Stimulated activated CD4-positive, alpha-beta T cell treated with anti-CD3 and anti-CD28 coated beads, Interleukin-15, amount 100 ng/mL, for 24 hours (primary cell): ENCODE measurements at regions not wholly inside any gene's neighbourhood (a gene's known extent, or its start where the extent isn't known, plus 50 kb on each side); places are given as distances from the start of the nearest gene placed in this dataset.
"Not testable (repeated sequence)": the region's sequence is repeated elsewhere in the genome, so short reads cannot be mapped to it uniquely, and the experiment has no call there.

ENCODE experiments used
- DNase-seq: peaks from one replicate; pipeline ENCODE4 v3.0.0-alpha.2; 2020

DNA sequence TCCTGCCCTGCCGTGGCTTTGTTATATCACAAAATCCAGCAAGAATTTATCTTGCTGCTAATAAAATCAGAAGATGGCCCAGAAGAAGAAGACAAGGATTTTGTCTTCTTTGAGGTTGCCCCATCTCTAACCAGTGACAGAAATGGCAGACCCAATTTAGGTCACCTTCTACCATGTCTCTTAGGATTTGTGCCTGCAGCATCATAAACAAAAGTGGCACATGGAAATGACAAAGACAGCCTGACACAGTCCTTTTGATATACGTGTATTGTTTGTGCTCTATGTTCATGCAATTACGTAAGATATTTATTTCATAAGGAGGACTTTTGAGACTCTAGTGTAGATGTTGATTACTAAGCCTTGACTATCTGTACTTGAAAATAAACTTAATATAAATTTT, 135.9 kb upstream of the TMTC4 start:
- DNase-seq = no peak

DNA sequence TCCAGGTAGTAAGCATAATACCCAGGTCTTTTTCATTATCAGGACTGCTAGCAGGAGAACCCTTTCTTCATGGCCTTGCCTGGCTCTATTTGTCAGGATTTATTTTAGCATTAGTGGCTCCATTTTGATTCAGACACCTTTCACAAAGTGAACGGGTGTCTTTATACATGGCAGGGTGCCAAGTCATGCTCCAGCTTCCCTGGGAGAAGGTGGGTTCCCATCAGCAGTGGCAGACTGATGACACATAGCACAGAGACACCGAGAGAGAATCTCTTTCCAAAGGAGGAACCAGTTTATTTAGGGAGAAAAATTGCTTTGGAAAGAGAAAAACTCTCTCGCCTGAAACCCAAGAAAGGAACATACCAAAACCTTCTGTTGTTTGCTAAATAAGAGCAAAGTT, 135.3 kb upstream of the TMTC4 start:
- no peak for DNase-seq

DNA sequence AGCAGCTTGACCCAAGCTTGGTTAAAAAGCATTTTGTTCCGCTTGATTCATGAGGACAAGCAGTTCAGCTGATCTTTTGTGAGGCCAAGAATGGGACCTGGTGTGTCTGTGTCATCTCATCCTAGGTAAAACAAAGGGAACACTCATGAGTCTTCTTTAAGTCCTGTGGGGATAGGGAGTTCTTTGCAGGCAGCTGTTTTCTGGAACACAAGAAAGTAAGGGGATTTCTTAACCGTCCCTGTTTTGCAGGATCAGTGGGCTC, 134.5 kb upstream of the TMTC4 start:
- DNase-seq = no peak

DNA sequence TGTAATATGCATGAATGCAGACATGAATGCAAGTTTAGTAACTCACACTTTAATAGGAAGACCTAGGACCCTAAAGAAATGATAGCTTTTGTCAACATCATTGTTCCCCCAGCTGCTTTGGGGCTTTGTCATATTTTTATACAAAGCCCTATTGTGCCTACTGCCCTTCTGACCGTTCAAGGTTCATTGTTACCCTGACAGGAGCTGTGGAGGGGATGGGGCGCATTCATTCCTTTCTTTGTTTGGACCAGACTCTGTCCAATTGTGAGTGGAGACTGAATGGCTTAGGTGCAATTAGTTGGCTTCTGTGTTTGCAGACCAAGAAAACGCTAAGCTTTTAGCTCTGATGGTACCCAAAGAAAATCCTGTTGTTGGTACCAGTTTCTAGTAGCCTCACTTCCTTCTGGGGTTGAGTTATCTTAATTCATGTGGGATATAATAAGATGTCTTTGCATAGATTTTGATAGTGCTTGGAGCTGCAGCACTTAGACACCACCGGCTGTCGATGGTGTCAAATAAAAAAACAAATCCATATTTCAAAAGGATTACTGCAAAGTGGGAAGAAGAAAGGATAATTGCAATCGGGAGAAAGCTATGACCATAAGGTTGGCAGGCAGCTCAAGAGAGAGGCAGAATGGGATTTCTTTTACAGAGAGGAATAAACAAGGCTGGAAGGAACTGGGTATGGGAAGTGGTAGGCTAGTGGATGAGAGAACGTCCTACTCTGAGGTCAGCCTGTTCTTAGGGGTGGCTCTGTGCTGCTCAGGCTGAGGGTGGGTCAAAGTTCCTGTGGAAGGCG, 133.9 kb upstream of the TMTC4 start:
- DNase-seq = no peak

DNA sequence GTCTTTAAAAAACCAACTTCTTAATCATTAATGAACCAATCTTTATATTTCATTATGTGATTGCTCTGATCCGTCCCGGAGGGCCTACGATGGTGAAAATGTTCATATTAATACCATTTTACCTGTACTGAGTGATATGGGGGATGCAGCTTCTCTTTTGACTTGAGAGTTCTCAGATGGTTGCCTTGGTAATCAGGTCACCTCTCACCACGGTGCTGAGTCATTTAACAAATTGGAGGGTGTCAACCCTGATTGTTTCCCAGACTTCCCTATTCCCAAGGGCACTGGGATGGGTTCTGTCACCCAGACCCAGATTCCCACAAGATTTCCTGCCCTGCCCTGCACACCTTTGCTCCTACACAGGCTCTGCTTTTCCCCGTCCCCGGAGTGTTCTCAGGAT, 128.5 kb upstream of the TMTC4 start:
- DNase-seq = no peak

DNA sequence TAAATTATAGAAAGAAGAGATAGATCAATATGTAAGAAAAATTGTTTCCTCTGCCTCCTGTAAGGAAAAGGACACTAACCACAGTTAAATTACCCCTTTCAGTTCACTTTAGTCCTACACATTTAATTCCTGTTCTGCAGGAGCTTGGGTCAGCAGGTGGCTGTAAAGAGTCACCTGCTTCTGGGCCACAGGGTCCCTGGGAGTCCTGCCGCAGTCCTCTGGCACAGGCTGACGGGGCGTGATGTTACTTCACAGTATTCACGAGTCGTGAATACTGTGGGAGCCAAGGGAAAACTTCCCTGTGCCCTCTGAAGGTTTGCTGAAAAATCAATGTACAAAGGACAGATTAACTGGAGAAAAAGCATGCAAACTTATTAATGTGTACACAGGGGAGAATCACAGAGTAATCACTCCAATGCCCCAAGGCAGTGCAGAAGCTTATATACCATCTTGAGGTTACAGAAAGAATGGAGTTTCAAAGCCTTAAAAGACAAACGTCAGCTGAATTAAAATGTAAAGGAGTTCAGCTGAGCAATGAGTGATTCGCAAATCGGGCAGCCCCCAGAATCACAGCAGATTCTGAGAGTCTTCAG, 125.8 kb upstream of the TMTC4 start:
- no peak for DNase-seq

DNA sequence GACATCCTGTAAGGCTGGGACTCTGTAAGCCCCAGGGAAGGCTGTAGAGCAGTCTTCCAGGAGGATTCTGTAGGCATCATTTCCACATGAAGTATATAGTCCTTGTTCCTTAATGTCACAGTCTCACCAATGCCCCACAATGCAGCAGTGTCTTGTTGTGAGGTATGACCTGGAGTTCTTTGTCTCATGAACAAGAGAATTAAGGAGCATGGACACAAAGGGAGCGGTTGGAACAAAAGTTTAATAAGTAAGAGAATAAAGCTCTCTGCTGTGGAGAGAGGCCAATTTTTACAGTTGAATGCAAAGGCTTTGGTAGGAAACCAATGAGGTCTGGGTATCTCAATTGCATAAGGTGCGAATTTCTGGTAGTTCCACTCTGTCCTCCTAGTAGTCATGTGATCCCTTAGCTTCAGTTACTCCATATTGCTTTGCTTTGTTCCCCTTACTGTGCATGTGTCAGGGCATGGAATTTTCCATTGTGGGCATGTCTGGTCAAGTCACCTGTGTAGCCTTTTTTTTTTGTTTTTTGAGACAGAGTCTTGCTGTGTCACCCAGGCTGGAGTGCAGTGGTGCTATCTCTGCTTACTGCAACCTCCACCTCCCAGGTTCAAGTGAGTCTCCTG, 124.3 kb upstream of the TMTC4 start:
- no peak for DNase-seq

DNA sequence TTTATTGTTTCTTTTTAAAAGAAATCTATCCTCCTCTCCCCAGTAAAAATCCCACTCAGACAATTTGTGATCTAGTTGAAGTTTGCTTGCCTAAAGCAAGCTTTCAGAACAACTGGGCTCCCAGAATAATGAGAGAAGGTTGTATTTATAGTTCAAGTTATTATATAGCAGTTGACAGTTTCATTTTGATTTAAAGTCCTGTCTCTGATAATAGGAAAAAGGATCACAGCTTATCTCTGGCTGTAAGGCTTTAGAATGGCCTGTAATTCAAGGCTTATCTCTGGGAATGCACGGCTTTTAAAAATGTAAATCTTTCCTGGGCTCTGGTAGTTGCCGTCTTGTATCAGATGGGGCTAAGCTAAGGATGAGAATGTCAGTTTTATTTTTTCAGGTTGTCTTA, 123.3 kb upstream of the TMTC4 start:
- no peak for DNase-seq

DNA sequence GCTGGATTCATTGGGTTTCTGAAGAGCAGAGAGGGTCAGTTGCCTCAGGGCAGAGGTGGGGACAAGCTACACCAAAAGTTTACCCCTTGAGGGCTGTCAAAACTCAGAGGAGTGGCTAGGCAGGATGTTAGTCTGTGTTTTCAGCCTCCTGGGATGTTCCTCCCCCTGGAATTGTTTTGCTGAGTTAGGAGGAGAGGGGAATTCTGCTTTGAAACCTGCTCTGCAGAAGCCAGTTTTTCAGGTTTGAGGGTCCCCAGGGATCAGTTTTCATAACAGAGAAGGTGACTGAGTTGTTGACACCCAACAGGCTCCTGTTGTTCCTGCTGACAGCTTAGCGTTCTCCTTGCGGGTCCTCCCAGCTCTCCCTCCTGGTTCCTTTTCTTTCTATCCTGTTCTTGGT, 121.9 kb upstream of the TMTC4 start:
- DNase-seq = no peak

DNA sequence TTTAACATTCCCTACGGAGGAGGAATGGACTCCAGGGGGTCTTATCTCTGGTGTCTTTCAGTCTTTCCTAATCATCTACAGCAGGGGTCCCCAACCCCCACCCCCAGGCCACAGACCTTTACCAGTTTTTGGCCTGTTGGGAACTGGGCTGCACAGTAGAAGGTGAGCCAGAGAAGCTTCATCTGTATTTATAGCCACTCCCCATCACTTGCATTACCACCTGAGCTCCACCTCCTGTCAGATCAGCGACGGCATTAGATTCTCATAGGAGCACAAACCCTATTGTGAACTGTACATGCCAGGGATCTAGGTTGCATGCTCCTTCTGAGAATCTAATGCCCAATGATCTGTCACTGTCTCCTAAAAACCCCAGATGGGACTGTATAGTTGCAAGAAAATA, 120.0 kb upstream of the TMTC4 start:
- no peak for DNase-seq

DNA sequence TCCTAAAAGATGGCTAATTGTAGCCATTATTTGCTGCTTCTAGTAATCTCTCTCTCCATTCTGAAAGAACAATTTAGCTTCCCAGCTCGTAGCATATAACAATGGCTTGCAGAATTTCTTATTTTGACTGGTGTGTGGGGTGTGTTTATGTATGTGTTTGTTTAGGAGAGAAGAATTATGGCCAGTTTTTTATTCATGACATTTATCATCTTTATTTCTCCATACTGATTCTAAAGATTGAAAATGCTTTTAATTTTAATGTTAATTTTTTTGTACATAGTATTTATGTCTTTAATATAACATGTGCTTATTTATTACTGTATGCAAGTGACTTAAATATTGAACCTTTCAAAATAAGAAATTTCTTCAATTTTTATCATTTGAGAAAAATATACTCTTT, 115.8 kb upstream of the TMTC4 start:
- no peak for DNase-seq

DNA sequence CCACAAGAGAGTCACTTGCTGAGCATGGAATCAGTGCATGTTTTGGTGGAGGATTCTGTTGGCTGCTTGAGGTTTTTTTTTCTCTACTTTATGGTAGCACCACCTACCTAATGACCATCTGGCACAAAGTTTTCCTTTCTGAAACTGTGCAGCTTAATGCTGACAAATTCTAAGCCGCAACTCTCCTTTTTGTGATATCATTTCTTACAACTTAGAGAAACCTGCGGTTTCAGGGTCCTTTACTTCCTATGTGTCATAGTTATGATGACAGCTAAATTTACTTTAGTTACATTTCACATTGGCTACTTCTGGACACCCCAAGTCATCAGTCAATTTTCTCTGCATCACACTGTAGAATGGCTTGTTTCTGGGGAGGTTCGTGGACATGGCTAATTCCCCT, 115.4 kb upstream of the TMTC4 start:
- no peak for DNase-seq

DNA sequence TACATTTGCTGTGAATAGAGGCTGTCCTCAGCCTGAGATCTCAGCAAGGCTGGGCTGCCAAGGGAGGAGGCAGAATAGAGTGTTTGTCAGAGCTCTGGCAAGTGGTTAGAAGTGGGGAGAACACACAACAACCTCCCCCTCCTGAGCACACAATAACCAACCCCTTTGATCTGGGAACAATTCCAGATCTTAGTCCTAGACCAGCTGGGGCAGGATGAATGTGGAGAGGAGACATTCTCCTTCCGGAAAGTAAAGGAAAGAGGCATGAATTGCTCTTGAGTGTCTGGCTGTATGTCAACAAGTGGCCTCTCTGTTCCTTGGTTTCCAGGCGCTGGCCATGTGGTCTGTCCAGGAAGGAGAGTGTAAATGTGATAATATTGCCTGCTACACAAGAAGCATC, 114.9 kb upstream of the TMTC4 start:
- DNase-seq = no peak

DNA sequence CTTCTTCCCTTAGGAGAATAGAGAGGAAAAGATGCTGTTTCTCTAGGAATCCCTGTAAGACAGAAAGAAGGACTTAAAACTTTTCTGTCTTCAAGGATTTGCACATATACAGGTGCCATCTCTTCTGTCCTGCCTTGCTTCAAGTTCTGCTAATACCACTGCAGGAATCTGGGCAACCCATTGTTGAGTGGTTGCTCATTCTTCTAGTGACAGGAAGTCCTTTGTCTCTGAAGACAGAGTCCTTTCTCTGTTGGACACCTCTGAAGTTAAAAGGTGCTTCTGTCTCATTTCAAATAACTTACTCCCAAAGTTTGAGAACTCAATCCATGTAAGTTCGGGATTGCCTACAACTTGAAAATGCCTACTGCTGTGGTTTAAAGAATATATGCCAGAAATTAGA, 114.4 kb upstream of the TMTC4 start:
- DNase-seq = no peak

DNA sequence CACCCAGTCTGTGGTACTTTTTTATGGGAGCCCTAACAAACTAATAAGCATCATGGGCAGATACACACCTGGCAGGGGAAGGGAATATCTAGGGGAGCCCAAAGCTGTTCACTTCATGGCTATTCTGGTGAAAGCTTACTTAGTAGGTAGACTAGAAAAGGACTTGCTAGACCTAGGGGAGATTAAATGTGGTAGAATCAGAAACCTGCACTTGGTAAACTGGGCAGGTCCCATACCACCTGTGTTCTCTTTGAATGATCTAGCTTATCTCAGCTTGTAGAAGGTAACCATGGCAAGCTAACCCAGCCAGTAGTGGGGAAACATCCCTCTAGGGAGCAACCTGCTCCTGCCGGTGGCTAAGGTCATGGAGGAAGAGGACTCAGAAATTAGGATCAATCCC, 113.9 kb upstream of the TMTC4 start:
- DNase-seq = no peak

DNA sequence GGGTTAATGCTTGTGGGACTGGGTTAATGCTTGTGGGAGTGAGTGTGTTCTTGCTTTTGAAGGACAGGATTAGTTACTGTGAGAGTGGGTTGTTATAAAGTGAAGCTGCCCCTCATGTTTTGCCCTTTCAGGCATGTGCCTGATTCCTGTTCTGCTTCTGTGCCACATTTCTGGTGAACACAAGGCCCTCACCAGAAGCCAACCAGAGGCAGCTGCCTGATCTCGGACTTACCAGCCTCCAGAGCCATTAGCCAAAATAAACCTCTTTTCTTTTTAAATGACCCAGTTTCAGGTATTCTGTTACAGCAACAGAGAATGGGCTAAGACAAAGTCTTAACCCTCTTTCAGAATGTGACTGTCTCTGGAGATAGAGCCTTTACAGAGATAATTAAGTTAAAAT, 113.3 kb upstream of the TMTC4 start:
- DNase-seq = no peak

DNA sequence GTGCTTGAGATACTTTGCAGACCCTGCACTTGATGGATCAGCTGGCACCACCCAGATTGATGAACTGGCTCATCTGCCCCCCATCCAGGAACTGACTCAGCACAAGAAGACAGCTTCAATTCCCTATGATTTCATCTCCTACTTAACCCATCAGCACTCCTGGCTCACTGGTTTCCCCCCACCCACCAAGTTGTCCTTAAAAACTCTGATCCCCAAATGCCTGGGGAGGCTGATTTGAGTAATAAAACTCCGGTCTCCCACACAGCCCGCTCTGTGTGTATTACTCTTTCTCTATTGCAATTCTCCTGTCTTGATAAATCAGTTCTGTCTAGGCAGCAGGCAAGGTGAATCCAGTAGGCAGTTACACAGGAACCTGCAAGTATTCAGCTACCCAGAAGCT, 102.1 kb upstream of the TMTC4 start:
- not testable (repeated sequence) for DNase-seq

DNA sequence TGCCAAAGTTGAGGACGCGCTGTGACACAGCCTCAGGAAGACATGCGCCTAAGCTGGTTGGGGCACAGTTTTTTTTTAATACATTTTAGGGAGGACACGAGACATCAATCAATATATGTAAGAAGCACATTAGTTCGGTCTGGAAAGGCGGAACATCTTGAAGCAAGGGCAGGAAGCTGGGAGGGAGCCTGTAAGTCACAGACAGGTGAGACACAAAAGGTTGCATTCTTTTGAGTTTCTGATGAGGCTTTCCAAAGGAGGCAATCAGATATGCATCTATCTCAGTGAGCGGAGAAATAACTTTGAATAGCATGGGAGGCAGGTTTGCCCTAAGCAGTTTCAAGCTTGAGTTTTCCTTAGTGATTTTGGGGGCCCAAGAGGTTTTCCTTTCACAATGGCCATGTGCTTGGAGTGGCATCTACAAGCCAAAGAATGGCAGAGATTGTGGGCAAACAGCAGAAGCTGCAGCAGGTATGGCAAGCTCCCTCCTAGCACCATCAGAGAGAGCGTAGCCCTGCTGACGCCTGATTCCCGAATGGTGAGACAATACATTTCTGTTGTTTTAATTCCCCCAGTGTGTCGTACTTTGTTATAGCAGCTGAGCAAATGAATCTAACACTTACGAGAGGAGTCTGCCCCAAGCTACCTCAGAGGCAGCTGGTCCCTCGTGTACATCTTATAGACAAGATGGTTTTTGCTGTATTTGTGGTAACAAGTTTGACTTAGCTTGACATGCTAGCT, 99.5 kb upstream of the TMTC4 start:
- no peak for DNase-seq

DNA sequence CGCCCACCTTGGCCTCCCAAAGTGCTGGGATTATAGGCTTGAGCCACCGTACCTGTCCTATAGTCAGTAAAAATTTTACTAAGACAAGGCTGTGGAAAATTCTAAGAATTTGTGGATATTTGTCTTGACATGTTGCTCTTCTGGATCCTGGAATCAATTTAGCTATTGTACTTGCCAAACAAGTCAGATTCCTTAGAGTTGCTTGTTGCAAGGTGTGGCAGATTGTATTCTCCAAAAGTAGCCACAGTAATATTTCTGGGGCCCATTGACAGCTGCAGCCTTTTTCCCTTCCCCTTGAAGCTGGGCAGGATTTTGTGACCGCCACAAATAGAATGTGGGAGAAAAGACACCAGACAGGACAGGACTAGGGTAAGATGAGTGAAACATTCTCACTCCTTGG, 98.8 kb upstream of the TMTC4 start:
- DNase-seq = no peak

DNA sequence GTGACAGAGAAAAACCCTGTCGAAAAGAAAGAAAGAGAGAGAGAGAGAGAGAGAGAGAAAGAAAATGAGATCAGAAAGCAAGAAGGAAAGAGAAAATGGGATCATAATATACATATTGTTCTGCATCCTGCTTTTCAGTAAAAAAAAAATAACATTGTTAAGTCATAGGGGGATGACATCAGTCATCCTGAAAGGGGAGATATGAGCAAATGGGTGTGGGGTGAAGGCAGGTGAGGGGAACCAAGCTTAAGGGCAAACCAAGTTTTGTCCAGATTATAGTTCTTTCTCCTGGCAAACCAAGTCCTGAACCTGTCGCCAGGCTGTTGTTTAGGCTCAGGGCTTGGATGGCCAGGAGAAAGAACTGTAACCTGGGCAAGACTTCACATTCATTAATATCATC, 92.6 kb upstream of the TMTC4 start:
- no peak for DNase-seq

DNA sequence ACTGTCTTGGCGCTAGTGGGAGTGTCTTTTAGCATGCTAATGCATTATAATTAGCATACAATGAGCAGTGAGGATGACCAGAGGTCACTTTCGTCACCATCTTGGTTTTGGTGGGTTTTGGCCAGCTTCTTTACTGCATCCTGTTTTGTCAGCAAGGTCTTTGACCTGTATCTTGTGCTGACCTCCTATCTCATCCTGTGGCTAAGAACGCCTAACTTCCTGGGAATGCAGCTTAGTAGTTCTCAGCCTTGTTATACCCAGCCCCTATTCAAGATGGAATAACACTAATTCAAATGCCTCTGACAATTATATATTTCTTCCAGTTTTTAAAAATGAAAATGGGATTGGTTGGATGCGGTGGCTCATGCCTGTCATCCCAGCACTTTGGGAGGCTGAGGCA, 92.0 kb upstream of the TMTC4 start:
- not testable (repeated sequence) for DNase-seq

DNA sequence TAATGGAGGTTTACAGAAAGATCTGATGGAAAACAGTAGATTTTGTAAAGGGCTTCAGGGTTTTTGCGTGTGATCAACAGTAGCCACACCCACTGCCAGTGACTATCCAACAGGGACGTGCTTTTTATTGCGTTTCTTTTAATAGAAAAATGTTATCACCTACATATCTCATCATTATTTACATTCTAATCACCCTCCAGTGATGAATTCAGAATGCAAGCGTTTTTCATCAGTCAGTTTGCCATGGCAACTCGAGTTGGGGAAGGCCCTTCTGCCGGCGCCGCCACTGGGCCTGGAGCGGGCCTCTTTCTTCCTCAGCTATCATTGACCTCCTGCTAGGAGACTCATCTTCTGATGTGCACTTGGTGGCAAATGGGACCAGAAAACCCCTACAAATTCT, 90.3 kb upstream of the TMTC4 start:
- no peak for DNase-seq

DNA sequence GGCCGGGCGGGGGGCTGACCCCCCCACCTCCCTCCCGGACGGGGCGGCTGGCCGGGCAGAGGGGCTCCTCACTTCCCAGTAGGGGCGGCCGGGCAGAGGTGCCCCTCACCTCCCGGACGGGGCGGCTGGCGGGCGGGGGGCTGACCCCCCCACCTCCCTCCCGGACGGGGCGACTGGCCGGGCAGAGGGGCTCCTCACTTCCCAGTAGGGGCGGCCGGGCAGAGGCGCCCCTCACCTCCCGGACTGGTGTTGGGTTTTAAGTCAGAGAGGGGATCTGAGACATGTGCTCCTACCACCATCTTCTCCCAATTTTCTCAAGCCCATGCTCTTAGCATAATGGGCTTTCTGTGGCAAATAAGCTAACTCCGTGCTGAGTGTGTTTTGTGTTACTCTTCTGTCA, 87.5 kb upstream of the TMTC4 start:
- DNase-seq = not testable (repeated sequence)

DNA sequence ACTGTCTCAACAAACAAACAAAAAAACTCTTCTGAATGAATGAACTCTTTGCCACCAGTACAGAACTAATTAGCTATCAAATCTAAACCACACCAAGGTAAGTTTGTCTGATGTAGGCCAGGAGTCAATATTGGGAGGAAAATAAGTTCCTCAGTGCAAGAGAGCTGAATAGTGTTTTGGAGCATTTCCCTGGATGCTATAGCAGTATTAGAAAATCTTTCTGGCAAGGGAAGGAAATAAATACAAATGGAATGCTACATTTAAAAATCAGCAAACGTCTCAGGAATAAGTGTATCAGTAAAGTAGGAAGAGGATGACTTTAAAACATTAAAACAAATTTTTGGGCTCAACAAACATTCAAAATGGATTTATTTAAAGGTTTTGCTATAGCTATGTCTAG, 81.3 kb upstream of the TMTC4 start:
- no peak for DNase-seq
